ENCODE measurements at regions not wholly inside any gene's neighbourhood (a gene's known extent, or its start where the extent isn't known, plus 50 kb on each side); places are given as distances from the start of the nearest gene placed in this dataset.

DNA sequence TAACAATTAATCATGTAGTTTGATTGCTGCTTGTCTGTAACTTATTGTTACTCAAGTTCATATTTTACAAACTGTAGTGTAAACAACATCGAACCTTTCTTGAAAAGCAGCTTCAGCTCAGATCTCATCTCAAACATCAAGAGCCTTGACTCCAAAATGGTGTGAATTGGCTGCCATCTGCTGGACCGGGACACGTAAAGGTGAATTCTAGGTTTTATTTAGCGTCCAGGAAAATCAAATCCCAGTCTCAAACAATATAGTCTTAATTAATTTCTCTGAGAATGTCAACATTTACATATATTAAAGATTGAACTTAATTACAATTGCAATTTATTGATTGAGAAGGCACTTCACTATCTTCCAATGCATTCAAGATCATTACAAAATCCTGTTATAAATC, 453.0 kb downstream of the GALR1 start:
- no peaks in the 10 kb centered on the region for H3K4me1 ChIP-seq (ENCODE audit: control insufficient read depth, extremely low read depth, insufficient read depth, low read length)
- H2AFZ ChIP-seq (ENCODE audit: control insufficient read depth, low read length) = no peak overlapping the region
- H3K9me1 ChIP-seq (ENCODE audit: control insufficient read depth, extremely low read depth, insufficient read depth, low read length) = no peaks in the 10 kb centered on the region
- H4K20me1 ChIP-seq (ENCODE audit: control insufficient read depth, extremely low read depth, insufficient read depth, low read length) = no peaks in the 10 kb centered on the region
- no peaks in the 10 kb centered on the region for H3K36me3 ChIP-seq (ENCODE audit: control insufficient read depth in 2 of 2, extremely low read depth in 1 of 2, insufficient read depth in 2 of 2, low read length in 2 of 2)
- H3K4me2 ChIP-seq (ENCODE audit: control insufficient read depth, extremely low read depth, insufficient read depth, low read depth, low read length) = no peak overlapping the region
- no peak overlapping the region for H3K27ac ChIP-seq (ENCODE audit: control insufficient read depth, insufficient read depth, low read length)
- H3K27me3 ChIP-seq (ENCODE audit: control insufficient read depth, extremely low read depth, insufficient read depth, low read length) = no peaks in the 10 kb centered on the region
- DNase-seq (ENCODE audit: low read depth, low spot score) (no peak), FAIRE-seq (no peak)
- TF ChIP-seq, protein P1, sequence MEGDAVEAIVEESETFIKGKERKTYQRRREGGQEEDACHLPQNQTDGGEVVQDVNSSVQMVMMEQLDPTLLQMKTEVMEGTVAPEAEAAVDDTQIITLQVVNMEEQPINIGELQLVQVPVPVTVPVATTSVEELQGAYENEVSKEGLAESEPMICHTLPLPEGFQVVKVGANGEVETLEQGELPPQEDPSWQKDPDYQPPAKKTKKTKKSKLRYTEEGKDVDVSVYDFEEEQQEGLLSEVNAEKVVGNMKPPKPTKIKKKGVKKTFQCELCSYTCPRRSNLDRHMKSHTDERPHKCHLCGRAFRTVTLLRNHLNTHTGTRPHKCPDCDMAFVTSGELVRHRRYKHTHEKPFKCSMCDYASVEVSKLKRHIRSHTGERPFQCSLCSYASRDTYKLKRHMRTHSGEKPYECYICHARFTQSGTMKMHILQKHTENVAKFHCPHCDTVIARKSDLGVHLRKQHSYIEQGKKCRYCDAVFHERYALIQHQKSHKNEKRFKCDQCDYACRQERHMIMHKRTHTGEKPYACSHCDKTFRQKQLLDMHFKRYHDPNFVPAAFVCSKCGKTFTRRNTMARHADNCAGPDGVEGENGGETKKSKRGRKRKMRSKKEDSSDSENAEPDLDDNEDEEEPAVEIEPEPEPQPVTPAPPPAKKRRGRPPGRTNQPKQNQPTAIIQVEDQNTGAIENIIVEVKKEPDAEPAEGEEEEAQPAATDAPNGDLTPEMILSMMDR (optimal IDR thresholded peaks at IDR 0.05 in 1 of 3, IDR thresholded peaks at IDR 0.05 in 1 of 3, conservative IDR thresholded peaks at IDR 0.05 in 1 of 3; ENCODE audit: extremely low read depth in 1 of 3, insufficient read depth in 2 of 3, low read length in 3 of 3) = peak in 2 of 3 experiments; percentile 12 to 23
- TF ChIP-seq EZH2 (IDR thresholded peaks at IDR 0.05; ENCODE audit: low read length) = no peak
- no peak overlapping the region for H3K9ac ChIP-seq (ENCODE audit: control insufficient read depth, extremely low read depth, insufficient read depth, low read length)
- H3K4me3 ChIP-seq (ENCODE audit: control insufficient read depth in 2 of 3, extremely low read depth in 1 of 3, insufficient read depth in 2 of 3, low read depth in 1 of 3, low read length in 3 of 3) = no peak overlapping the region
- H3K79me2 ChIP-seq (ENCODE audit: control insufficient read depth, insufficient read depth, low read length) = no peaks in the 10 kb centered on the region
- no peaks in the 10 kb centered on the region for H3K9me3 ChIP-seq (ENCODE audit: control insufficient read depth, low read depth, low read length)
- dilution Hi-C loops (cut with MboI; ENCODE audit: extremely low pct_ligation_motif_present, low sequenced_read_pairs) = no loop called here

DNA sequence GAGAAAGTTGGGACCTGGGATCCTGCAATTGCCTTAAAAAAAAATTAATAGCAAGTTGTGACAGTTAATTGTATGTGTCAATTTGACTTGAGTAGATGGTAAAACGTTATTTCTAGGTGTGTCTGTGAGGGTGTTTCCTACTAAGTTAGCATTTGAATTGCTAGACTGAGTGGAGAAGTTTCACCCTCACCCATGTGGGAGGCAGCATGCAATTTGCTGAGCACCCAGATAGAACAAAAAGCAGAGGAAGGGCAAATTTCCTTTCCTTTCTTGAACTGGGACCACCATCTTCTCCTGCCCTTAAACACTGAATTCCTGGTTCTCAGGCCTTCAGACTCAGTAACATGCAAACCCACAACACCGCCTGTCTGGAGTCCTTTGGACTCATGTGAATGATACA, 455.7 kb downstream of the GALR1 start:
- Histone ChIP-seq H2AFZ (ENCODE audit: control insufficient read depth, low read length) (no peak overlapping the region), H3K36me3 (ENCODE audit: control insufficient read depth in 2 of 2, extremely low read depth in 1 of 2, insufficient read depth in 2 of 2, low read length in 2 of 2) (no peaks in the 10 kb centered on the region), H3K27me3 (ENCODE audit: control insufficient read depth, extremely low read depth, insufficient read depth, low read length) (no peaks in the 10 kb centered on the region), H3K4me3 (ENCODE audit: control insufficient read depth in 2 of 3, extremely low read depth in 1 of 3, insufficient read depth in 2 of 3, low read depth in 1 of 3, low read length in 3 of 3) (no peak overlapping the region), H3K27ac (ENCODE audit: control insufficient read depth, insufficient read depth, low read length) (no peak overlapping the region), H4K20me1 (ENCODE audit: control insufficient read depth, extremely low read depth, insufficient read depth, low read length) (no peaks in the 10 kb centered on the region), H3K79me2 (ENCODE audit: control insufficient read depth, insufficient read depth, low read length) (no peaks in the 10 kb centered on the region), H3K9me3 (ENCODE audit: control insufficient read depth, low read depth, low read length) (no peaks in the 10 kb centered on the region), H3K4me1 (ENCODE audit: control insufficient read depth, extremely low read depth, insufficient read depth, low read length) (no peaks in the 10 kb centered on the region), H3K9me1 (ENCODE audit: control insufficient read depth, extremely low read depth, insufficient read depth, low read length) (no peaks in the 10 kb centered on the region), H3K9ac (ENCODE audit: control insufficient read depth, extremely low read depth, insufficient read depth, low read length) (no peak overlapping the region), H3K4me2 (ENCODE audit: control insufficient read depth, extremely low read depth, insufficient read depth, low read depth, low read length) (no peak overlapping the region)
- dilution Hi-C loops (cut with MboI; ENCODE audit: extremely low pct_ligation_motif_present, low sequenced_read_pairs) = no loop called here
- DNase-seq (ENCODE audit: low read depth, low spot score) = no peak
- FAIRE-seq = no peak
- no peak for TF ChIP-seq EZH2 (IDR thresholded peaks at IDR 0.05; ENCODE audit: low read length)
- TF ChIP-seq, protein P1 (optimal IDR thresholded peaks at IDR 0.05 in 1 of 3, IDR thresholded peaks at IDR 0.05 in 1 of 3, conservative IDR thresholded peaks at IDR 0.05 in 1 of 3; ENCODE audit: extremely low read depth in 1 of 3, insufficient read depth in 2 of 3, low read length in 3 of 3) = no peak

Measured in keratinocyte (primary cell).